ENCODE measurements at regions not wholly inside any gene's neighbourhood (a gene's known extent, or its start where the extent isn't known, plus 50 kb on each side); places are given as distances from the start of the nearest gene placed in this dataset.

DNA sequence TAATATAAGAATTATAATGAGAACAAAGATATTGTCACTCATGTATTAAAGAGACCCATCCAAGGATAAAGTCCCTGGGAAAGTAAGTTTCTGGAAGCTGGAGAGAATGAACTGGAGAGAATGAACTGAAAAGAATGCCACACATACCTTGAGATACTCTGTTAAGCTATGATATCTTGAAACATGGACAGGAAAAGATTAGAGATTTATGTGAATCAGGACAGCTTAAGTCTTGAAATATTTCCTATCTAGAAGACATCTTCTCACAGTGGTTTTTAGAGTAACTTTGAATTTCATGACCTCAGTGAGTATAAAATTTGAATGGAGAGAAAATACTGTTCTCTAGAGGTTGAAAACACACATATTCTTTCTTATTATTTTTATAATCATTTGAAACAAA is 201.3 kb upstream of the HMCN1 start:
- Histone ChIP-seq H3K4me1 (no peaks in the 10 kb centered on the region), H3K27ac (no peak overlapping the region), H3K4me2 (no peak overlapping the region), H3K4me3 (no peak overlapping the region), H3K9me3 (no peaks in the 10 kb centered on the region)
- no peak for TF ChIP-seq FOSB (CRISPR knock-in tag; IDR thresholded peaks at IDR 0.05)
- TF ChIP-seq EHMT2 (IDR thresholded peaks at IDR 0.05; ENCODE audit: low read depth), result no peak
- TF ChIP-seq HDAC2 (IDR thresholded peaks at IDR 0.05), result no peak
- TF ChIP-seq CHD4 (IDR thresholded peaks at IDR 0.05; ENCODE audit: borderline replicate concordance), result no peak
- no peak for TF ChIP-seq GATA3 (IDR thresholded peaks at IDR 0.05; ENCODE audit: borderline replicate concordance)
- ATAC-seq (no peak), FAIRE-seq (no peak), DNase-seq (ENCODE audit: low read depth in 1 of 2, low spot score in 1 of 2) (no peak)
- ChIA-PET CTCF (no interaction called here), POLR2A (no interaction called here)

DNA sequence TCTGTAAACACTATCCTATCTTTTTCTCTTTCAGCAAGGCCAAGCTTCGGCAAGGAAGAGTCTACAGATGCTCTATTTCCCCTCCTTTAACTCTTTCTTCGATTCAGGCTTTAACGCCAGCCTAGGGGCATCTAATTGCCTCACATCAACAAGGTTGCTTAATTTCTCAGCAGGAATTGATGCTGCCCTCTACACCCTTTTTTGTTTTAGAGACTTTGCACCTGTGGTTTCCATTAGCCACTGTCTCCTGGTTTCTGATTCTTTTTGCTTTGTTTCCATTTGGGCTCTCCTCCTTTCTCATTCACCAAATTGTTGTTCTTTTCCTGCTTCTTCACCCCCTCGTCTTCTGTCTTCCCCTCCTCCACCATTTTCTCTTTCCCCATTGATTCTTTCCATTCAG is 202.4 kb upstream of the HMCN1 start:
- no peak for TF ChIP-seq ZC3H11A (IDR thresholded peaks at IDR 0.05)
- no peak for TF ChIP-seq TFCP2L1 (CRISPR knock-in tag; IDR thresholded peaks at IDR 0.05)
- TF ChIP-seq ZSCAN20 (CRISPR knock-in tag; IDR thresholded peaks at IDR 0.05), result no peak
- TF ChIP-seq HOXB5 (CRISPR knock-in tag; IDR thresholded peaks at IDR 0.05), result no peak
- TF ChIP-seq FOSB (CRISPR knock-in tag; IDR thresholded peaks at IDR 0.05), result no peak
- TF ChIP-seq GATA3 (IDR thresholded peaks at IDR 0.05; ENCODE audit: borderline replicate concordance), result no peak
- no peak for TF ChIP-seq CEBPB (IDR thresholded peaks at IDR 0.05)
- no peak for TF ChIP-seq NFE2L2 (conservative IDR thresholded peaks at IDR 0.05; ENCODE audit: low read length)
- TF ChIP-seq MAZ (IDR thresholded peaks at IDR 0.05; ENCODE audit: borderline replicate concordance, low read depth, low read length), result no peak
- no peak for TF ChIP-seq PBX3 (IDR thresholded peaks at IDR 0.05)
- no peak for TF ChIP-seq NR3C1 (IDR thresholded peaks at IDR 0.05)
- TF ChIP-seq, protein P1, sequence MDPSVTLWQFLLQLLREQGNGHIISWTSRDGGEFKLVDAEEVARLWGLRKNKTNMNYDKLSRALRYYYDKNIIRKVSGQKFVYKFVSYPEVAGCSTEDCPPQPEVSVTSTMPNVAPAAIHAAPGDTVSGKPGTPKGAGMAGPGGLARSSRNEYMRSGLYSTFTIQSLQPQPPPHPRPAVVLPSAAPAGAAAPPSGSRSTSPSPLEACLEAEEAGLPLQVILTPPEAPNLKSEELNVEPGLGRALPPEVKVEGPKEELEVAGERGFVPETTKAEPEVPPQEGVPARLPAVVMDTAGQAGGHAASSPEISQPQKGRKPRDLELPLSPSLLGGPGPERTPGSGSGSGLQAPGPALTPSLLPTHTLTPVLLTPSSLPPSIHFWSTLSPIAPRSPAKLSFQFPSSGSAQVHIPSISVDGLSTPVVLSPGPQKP (IDR thresholded peaks at IDR 0.05; ENCODE audit: low read depth, low read length), result no peak
- no peak for TF ChIP-seq CHD4 (IDR thresholded peaks at IDR 0.05; ENCODE audit: borderline replicate concordance)
- no peak for TF ChIP-seq KDM5A (IDR thresholded peaks at IDR 0.05)
- TF ChIP-seq, protein P2, sequence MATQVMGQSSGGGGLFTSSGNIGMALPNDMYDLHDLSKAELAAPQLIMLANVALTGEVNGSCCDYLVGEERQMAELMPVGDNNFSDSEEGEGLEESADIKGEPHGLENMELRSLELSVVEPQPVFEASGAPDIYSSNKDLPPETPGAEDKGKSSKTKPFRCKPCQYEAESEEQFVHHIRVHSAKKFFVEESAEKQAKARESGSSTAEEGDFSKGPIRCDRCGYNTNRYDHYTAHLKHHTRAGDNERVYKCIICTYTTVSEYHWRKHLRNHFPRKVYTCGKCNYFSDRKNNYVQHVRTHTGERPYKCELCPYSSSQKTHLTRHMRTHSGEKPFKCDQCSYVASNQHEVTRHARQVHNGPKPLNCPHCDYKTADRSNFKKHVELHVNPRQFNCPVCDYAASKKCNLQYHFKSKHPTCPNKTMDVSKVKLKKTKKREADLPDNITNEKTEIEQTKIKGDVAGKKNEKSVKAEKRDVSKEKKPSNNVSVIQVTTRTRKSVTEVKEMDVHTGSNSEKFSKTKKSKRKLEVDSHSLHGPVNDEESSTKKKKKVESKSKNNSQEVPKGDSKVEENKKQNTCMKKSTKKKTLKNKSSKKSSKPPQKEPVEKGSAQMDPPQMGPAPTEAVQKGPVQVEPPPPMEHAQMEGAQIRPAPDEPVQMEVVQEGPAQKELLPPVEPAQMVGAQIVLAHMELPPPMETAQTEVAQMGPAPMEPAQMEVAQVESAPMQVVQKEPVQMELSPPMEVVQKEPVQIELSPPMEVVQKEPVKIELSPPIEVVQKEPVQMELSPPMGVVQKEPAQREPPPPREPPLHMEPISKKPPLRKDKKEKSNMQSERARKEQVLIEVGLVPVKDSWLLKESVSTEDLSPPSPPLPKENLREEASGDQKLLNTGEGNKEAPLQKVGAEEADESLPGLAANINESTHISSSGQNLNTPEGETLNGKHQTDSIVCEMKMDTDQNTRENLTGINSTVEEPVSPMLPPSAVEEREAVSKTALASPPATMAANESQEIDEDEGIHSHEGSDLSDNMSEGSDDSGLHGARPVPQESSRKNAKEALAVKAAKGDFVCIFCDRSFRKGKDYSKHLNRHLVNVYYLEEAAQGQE (IDR thresholded peaks at IDR 0.05), result no peak
- TF ChIP-seq ZNF302 (CRISPR knock-in tag; IDR thresholded peaks at IDR 0.05), result no peak
- TF ChIP-seq HDAC2 (IDR thresholded peaks at IDR 0.05), result no peak
- no peak for TF ChIP-seq POLR2A (IDR thresholded peaks at IDR 0.05; ENCODE audit: low read length)
- FAIRE-seq (no peak), ATAC-seq (no peak), DNase-seq (ENCODE audit: low read depth in 1 of 2, low spot score in 1 of 2) (no peak)
- WGBS (ENCODE audit: missing lambda C conversion rate), result 64% methylated on average over 4 of the region's 4 CpGs
- H3K9me3 ChIP-seq, result no peaks in the 10 kb centered on the region
- H3K4me1 ChIP-seq, result no peaks in the 10 kb centered on the region
- ChIA-PET CTCF (interaction anchor here (1.1 kb wide), 1 partner anchor 14 kb away, joined by 4 read pairs; no protein-coding TSS in a partner anchor), POLR2A (no interaction called here)
- H3K27ac ChIP-seq, result no peak overlapping the region
- H3K4me3 ChIP-seq, result no peak overlapping the region
- no peak overlapping the region for H3K4me2 ChIP-seq

DNA sequence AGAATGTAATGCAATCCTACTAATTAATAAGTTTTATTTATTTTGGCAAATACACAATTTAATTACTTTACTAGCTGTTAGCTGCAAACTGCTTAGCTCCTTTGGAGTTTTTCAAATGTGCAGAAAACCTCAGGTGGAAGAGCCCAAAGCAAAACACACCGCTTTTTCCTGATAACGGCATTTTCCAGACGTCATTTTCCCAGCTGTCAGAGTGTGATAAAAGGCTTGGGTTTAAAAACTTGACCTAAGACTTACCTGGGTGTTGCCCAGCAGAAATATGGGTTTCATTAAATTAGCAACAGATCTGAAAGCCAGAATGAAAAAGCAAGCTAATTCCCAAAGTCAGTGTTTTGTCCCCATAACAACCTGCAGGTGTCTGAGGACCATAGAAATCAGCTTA is 204.0 kb upstream of the HMCN1 start:
- TF ChIP-seq, protein P3, sequence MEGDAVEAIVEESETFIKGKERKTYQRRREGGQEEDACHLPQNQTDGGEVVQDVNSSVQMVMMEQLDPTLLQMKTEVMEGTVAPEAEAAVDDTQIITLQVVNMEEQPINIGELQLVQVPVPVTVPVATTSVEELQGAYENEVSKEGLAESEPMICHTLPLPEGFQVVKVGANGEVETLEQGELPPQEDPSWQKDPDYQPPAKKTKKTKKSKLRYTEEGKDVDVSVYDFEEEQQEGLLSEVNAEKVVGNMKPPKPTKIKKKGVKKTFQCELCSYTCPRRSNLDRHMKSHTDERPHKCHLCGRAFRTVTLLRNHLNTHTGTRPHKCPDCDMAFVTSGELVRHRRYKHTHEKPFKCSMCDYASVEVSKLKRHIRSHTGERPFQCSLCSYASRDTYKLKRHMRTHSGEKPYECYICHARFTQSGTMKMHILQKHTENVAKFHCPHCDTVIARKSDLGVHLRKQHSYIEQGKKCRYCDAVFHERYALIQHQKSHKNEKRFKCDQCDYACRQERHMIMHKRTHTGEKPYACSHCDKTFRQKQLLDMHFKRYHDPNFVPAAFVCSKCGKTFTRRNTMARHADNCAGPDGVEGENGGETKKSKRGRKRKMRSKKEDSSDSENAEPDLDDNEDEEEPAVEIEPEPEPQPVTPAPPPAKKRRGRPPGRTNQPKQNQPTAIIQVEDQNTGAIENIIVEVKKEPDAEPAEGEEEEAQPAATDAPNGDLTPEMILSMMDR (IDR thresholded peaks at IDR 0.05), result no peak
- TF ChIP-seq PBX3 (IDR thresholded peaks at IDR 0.05), result no peak
- no peak for TF ChIP-seq USF2 (IDR thresholded peaks at IDR 0.05)
- FAIRE-seq (no peak), ATAC-seq (no peak), DNase-seq (ENCODE audit: low read depth in 1 of 2, low spot score in 1 of 2) (no peak)
- ChIA-PET CTCF (interaction anchor here (0.6 to 0.9 kb wide), 2 partner anchors 66 to 76 kb away, joined by 3 read pairs; no protein-coding TSS in a partner anchor), POLR2A (no interaction called here)
- 80% methylated on average over 3 of the region's 3 CpGs for WGBS (ENCODE audit: missing lambda C conversion rate)
- no peak overlapping the region for H3K4me2 ChIP-seq
- H3K4me1 ChIP-seq, result no peaks in the 10 kb centered on the region
- no peak overlapping the region for H3K27ac ChIP-seq
- H3K9me3 ChIP-seq, result no peaks in the 10 kb centered on the region
- H3K4me3 ChIP-seq, result no peak overlapping the region
